ENCODE measurements at regions not wholly inside any gene's neighbourhood (a gene's known extent, or its start where the extent isn't known, plus 50 kb on each side); places are given as distances from the start of the nearest gene placed in this dataset.

- TF ChIP-seq, protein P1, sequence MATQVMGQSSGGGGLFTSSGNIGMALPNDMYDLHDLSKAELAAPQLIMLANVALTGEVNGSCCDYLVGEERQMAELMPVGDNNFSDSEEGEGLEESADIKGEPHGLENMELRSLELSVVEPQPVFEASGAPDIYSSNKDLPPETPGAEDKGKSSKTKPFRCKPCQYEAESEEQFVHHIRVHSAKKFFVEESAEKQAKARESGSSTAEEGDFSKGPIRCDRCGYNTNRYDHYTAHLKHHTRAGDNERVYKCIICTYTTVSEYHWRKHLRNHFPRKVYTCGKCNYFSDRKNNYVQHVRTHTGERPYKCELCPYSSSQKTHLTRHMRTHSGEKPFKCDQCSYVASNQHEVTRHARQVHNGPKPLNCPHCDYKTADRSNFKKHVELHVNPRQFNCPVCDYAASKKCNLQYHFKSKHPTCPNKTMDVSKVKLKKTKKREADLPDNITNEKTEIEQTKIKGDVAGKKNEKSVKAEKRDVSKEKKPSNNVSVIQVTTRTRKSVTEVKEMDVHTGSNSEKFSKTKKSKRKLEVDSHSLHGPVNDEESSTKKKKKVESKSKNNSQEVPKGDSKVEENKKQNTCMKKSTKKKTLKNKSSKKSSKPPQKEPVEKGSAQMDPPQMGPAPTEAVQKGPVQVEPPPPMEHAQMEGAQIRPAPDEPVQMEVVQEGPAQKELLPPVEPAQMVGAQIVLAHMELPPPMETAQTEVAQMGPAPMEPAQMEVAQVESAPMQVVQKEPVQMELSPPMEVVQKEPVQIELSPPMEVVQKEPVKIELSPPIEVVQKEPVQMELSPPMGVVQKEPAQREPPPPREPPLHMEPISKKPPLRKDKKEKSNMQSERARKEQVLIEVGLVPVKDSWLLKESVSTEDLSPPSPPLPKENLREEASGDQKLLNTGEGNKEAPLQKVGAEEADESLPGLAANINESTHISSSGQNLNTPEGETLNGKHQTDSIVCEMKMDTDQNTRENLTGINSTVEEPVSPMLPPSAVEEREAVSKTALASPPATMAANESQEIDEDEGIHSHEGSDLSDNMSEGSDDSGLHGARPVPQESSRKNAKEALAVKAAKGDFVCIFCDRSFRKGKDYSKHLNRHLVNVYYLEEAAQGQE (IDR thresholded peaks at IDR 0.05; ENCODE audit: insufficient read depth in 1 of 2, low read depth in 2 of 2, low read length in 1 of 2): no peak
- TF ChIP-seq, protein P2, sequence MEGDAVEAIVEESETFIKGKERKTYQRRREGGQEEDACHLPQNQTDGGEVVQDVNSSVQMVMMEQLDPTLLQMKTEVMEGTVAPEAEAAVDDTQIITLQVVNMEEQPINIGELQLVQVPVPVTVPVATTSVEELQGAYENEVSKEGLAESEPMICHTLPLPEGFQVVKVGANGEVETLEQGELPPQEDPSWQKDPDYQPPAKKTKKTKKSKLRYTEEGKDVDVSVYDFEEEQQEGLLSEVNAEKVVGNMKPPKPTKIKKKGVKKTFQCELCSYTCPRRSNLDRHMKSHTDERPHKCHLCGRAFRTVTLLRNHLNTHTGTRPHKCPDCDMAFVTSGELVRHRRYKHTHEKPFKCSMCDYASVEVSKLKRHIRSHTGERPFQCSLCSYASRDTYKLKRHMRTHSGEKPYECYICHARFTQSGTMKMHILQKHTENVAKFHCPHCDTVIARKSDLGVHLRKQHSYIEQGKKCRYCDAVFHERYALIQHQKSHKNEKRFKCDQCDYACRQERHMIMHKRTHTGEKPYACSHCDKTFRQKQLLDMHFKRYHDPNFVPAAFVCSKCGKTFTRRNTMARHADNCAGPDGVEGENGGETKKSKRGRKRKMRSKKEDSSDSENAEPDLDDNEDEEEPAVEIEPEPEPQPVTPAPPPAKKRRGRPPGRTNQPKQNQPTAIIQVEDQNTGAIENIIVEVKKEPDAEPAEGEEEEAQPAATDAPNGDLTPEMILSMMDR (IDR thresholded peaks at IDR 0.05): no peak
- TF ChIP-seq TCF7L2 (IDR thresholded peaks at IDR 0.05; ENCODE audit: low read depth, low read length): no peak
Observed at GRCh38 chr15:39332846-39333245, 248.0 kb upstream of the THBS1 start.

Data from Panc1 (cell line).